GM11168 (cell line): ENCODE measurements at regions not wholly inside any gene's neighbourhood (a gene's known extent, or its start where the extent isn't known, plus 50 kb on each side); places are given as distances from the start of the nearest gene placed in this dataset.
"Not testable (repeated sequence)": the region's sequence is repeated elsewhere in the genome, so short reads cannot be mapped to it uniquely, and the experiment has no call there.

Experiments used
- in situ Hi-C: fragments of 300-500 bp; cut with MboI; formaldehyde crosslinking; loops from one replicate; pipeline ENCODE4 v1.12.0; 2022; ENCODE audit warnings: low sequenced_read_pairs; ENCODE audit not compliant: unreplicated experiment

GRCh38 chr20:41693136-41693979 is 75.2 kb upstream of the CHD6 start:
- in situ Hi-C loops: no loop called here

GRCh38 chr20:41692479-41693135 is 74.4 kb upstream of the CHD6 start:
- in situ Hi-C loops: no loop called here

GRCh38 chr20:41691443-41691842 is 73.3 kb upstream of the CHD6 start:
- in situ Hi-C loops: no loop called here

- in situ Hi-C loops: no loop called here
Measured at GRCh38 chr20:41690702-41691101, 72.5 kb upstream of the CHD6 start.

GRCh38 chr20:41686961-41687360 is 68.8 kb upstream of the CHD6 start:
- in situ Hi-C loops: no loop called here

GRCh38 chr20:41685145-41685544 is 67.0 kb upstream of the CHD6 start:
- in situ Hi-C loops: not testable (repeated sequence)

- in situ Hi-C loops: no loop called here
Measured at GRCh38 chr20:41678799-41679198, 60.6 kb upstream of the CHD6 start.

GRCh38 chr20:41672282-41672681 is 54.1 kb upstream of the CHD6 start:
- in situ Hi-C loops: no loop called here

GRCh38 chr20:41671143-41671542 is 53.0 kb upstream of the CHD6 start:
- in situ Hi-C loops: no loop called here

GRCh38 chr20:41670631-41671030 is 52.5 kb upstream of the CHD6 start:
- in situ Hi-C loops: no loop called here

GRCh38 chr20:41669708-41670263 is 51.6 kb upstream of the CHD6 start:
- in situ Hi-C loops: no loop called here

- in situ Hi-C loops: no loop called here
Measured at GRCh38 chr20:41668057-41668749, 50.0 kb upstream of the CHD6 start.
